GM18508 (cell line): ENCODE measurements at regions not wholly inside any gene's neighbourhood (a gene's known extent, or its start where the extent isn't known, plus 50 kb on each side); places are given as distances from the start of the nearest gene placed in this dataset.
"Not testable (repeated sequence)": the region's sequence is repeated elsewhere in the genome, so short reads cannot be mapped to it uniquely, and the experiment has no call there.

ENCODE experiments used
- ATAC-seq: cut with Tn5 transposase; IDR thresholded peaks from one replicate; pipeline ENCODE4 v1.9.1; 2021; ENCODE audit warnings: moderate number of reproducible peaks; ENCODE audit not compliant: insufficient read depth, unreplicated experiment

GRCh38 chr16:59351305-59351903 is 617.3 kb upstream of the GOT2 start:
- ATAC-seq: no peak

GRCh38 chr16:59350670-59351069 is 616.6 kb upstream of the GOT2 start:
- no peak for ATAC-seq

- ATAC-seq: no peak
Observed at GRCh38 chr16:59342669-59343068, 608.6 kb upstream of the GOT2 start.

GRCh38 chr16:59341368-59341767 is 607.3 kb upstream of the GOT2 start:
- ATAC-seq: no peak

GRCh38 chr16:59339871-59340270 is 605.8 kb upstream of the GOT2 start:
- no peak for ATAC-seq

- no peak for ATAC-seq
Observed at GRCh38 chr16:59336136-59336695, 602.1 kb upstream of the GOT2 start.

GRCh38 chr16:59331708-59332107 is 597.6 kb upstream of the GOT2 start:
- ATAC-seq: not testable (repeated sequence)

GRCh38 chr16:59330019-59330670 is 596.0 kb upstream of the GOT2 start:
- no peak for ATAC-seq

DNA sequence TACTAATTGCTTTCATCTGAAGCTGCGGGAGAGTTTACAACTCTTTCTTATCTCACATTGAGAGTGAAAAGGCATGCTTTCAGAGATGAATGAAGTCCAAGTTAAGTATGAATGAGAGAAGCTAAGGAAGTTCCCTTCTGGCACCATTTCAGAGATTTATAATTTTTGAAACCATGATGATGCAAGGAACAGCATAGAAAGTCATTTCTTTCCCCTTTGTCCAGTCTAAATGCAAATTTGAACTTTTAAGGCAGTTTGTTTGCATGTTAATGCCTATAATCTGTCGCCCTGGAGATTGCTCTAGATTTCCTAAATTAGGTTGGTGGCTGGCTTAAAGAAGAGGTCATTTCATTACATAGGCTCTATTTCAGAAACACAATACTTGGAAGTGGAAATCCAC is 594.8 kb upstream of the GOT2 start:
- no peak for ATAC-seq

DNA sequence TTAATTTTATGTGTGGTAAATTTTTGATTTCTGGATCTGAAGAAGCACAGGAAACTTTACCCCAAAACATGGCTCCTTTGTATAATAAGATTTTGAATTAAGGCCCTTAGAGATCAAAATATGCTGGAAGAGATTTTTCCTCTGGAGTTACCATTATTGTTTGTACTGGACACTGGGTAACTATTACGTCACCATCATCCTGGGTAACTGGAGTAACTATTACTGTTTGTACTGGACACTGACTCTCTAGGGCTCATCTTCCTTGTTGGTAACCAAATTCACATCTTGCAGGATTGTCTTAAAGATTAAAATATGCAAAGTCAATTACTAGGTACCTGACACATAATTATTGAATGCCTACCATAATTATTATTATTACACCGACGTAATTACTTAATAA is 593.8 kb upstream of the GOT2 start:
- no peak for ATAC-seq

DNA sequence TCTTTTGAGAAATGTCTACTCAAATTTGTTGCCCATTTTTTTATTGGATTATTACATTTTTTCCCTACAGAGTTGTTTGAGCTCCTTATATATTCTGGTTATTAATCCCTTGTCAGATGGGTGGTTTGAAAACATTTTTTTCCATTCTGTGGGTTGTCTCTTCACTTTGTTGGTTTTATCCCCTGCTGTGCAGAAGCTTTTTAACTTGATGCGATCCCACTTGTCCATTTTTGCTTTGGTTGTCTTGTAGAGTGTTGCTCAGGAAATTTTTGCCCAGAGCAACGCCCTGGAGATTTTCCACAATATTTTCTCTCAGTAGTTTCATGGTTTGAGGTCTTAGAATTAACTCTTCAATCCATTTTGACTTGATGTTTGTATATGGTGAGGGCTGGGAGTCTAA is 592.8 kb upstream of the GOT2 start:
- no peak for ATAC-seq

DNA sequence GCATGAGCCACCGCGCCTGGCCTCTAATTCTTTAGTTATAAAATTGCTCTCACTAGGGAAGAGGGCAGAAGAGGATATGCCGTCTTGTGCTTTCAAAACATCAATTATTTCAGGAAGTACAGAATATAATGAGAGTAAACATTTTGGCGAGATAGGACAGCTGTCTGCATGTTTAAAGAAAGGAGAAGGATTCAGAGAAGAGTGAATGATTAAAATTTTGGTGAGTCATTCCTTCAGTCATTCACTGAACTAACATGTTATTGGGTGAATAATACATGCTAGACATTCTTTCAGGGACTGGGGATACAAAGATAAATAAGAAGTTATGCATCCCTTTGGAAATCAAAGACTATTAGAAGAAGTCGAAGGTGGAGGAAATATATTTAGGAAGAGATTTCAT is 590.3 kb upstream of the GOT2 start:
- no peak for ATAC-seq

- no peak for ATAC-seq
Observed at GRCh38 chr16:59320657-59321056, 586.5 kb upstream of the GOT2 start.

GRCh38 chr16:59319871-59320270 is 585.8 kb upstream of the GOT2 start:
- no peak for ATAC-seq

DNA sequence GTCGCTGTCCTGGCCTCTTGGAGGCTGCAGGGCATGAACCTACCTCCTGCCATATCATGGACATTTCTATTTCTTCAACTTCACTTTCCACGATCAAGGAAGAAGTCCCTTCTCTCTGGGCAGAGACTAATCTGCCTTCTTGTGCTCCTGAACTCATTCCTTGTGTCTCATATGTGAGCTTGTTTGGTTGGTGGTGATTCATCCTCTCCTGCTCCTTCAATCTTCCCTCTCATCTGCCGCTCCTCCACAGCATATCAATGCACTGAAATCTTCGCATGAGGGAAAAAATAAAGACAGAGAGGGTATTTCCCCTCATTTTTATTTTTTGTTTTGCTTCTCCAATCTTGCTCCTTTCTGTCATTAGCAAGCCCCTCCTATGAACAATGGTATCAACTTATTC is 571.7 kb upstream of the GOT2 start:
- no peak for ATAC-seq

GRCh38 chr16:59296888-59297287 is 562.8 kb upstream of the GOT2 start:
- ATAC-seq: no peak

- no peak for ATAC-seq
Observed at GRCh38 chr16:59295993-59296736, 562.0 kb upstream of the GOT2 start.

DNA sequence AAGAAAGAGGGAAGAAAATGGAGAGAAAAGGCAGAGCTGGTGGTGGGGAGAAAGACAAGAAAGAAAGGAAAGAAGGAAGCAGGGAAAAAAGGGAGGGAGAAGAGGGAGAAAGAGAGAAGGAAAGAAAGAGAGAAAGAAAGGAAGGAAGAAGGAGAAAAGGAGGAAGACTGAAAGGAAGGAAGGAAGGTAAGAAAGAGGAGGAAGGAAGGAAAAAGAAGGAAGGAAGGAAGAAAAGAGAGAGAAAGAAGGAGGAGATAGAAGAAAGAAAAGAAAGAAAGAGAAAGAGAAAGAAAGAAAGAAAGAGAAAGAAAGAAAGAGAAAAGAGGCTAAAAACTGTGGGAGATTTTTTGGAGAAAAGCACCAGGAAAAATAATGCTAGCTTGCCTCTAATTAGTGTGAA is 561.4 kb upstream of the GOT2 start:
- no peak for ATAC-seq

DNA sequence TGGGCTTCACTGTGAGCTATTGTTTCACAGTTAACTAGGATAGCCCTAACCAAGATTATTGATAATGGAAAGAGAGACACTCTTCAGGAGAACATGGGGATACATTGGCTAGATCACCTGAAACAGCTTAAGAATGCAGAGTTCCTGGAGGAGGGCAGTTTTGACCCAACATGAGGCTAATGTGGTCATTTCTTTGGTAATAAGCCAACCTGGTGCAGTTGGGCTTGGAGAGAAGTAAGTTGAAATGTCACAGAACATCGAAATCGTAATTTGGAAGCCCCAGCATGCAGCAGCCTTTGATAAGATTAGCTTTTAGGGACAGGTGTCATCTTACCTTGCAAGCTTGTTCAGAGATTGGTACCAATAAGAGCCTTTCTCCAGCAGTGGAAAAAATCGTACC is 556.6 kb upstream of the GOT2 start:
- ATAC-seq: no peak

DNA sequence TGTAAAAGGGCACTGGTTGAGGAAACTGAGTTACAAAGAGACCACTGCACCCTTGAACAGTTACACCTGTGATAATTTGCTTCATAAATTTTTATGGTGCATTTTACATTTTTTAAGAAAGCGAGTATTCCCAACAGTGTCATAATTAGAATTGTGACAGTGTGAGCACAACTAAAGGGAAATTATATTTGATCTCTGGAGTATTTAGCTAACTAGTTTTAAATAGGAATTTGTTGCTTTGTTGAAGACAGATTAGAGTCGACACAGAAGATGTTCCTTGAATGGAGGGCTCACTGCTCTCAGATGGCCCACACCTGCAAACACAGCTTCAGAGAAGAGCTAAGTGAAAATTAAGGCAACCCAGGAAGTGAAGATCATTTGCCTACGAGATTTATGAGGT is 555.0 kb upstream of the GOT2 start:
- no peak for ATAC-seq

DNA sequence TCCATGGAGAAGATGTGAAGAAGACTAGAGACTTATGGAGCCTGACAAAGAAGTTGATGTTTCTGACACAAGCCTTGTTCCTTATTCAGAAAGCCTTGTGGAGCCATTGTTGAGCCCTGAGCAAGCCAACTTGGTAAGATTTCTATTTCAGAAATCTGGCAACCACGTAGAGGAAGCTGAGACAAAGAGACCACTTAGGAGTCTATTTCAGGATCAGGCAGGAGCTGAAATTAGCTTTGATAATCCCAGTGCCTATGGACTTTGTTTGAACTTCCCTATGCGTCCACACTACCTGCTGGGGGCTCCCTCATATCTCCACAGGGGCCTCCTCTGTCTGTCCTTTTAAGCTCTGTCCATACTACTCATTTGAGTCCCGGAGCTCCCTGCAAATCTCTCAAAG is 540.0 kb upstream of the GOT2 start:
- no peak for ATAC-seq
